Mesothelial cell of epicardium (in vitro differentiated cells): ENCODE measurements at regions not wholly inside any gene's neighbourhood (a gene's known extent, or its start where the extent isn't known, plus 50 kb on each side); places are given as distances from the start of the nearest gene placed in this dataset.

Experiments
- DNase-seq, 2 experiments: peaks; one replicate each; pipeline ENCODE4 v3.0.0; 2021; ENCODE audit warnings: low spot score in 2 of 2; ENCODE audit not compliant: unreplicated experiment in 2 of 2
- H3K27ac Mint-ChIP-seq: 2 replicates; pipeline ENCODE4 v1.8.0; 2021; ENCODE audit warnings: mixed read lengths
- H3K27me3 Mint-ChIP-seq: 2 replicates; pipeline ENCODE4 v1.8.0; 2021; ENCODE audit warnings: low read depth, mixed read lengths
- H3K36me3 Mint-ChIP-seq: 2 replicates; pipeline ENCODE4 v1.8.0; 2021; ENCODE audit warnings: mixed read lengths
- H3K4me1 Mint-ChIP-seq: 2 replicates; pipeline ENCODE4 v1.8.0; 2021; ENCODE audit warnings: mixed read lengths
- H3K4me3 Mint-ChIP-seq: 2 replicates; pipeline ENCODE4 v1.8.0; 2021; ENCODE audit warnings: mild to moderate bottlenecking, moderate library complexity, mixed read lengths
- H3K9me3 Mint-ChIP-seq: 2 replicates; pipeline ENCODE4 v1.8.0; 2021; ENCODE audit warnings: mixed read lengths
- TF ChIP-seq, protein P1 (sequence below): fragments of 200-600 bp; sonication (generic); IDR thresholded peaks from one replicate; pipeline ENCODE4 v1.5.0; 2021; ENCODE audit warnings: antibody characterized with exemption; ENCODE audit not compliant: unreplicated experiment

DNA sequence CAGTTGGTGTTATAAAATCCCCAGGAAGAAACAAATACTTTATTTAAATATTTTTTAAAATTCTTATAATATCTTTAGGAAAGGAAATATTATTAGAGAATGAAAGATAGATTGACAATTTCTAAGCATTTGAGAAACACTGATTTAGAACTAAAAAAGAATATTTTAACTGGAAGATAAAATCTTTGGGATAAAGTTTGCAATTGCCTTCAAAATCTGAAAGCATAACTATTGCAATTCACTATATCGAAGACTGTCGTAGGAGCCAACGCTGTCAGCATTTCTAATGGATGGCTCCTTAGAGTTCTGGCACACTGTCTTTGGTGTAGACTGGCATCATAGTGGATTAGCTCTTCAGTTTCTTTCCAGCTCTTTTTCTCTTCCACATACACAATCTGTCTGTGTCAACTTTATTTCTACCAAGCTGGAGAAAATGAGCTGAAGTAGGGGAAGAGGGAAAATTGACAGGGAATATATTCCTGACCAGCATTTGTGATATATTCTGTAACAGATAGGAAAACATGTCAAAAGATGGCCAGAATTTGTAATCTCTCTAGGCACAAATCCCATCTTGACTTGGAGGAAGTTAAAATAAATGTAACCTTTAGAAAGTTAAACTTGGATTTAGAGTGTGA, 1561.4 kb downstream of the MAT2B start:
- no peak overlapping the region for H3K27ac Mint-ChIP-seq
- H3K4me3 Mint-ChIP-seq = no peak overlapping the region
- DNase-seq = no peak
- no peaks in the 10 kb centered on the region for H3K4me1 Mint-ChIP-seq
- TF ChIP-seq, protein P1, sequence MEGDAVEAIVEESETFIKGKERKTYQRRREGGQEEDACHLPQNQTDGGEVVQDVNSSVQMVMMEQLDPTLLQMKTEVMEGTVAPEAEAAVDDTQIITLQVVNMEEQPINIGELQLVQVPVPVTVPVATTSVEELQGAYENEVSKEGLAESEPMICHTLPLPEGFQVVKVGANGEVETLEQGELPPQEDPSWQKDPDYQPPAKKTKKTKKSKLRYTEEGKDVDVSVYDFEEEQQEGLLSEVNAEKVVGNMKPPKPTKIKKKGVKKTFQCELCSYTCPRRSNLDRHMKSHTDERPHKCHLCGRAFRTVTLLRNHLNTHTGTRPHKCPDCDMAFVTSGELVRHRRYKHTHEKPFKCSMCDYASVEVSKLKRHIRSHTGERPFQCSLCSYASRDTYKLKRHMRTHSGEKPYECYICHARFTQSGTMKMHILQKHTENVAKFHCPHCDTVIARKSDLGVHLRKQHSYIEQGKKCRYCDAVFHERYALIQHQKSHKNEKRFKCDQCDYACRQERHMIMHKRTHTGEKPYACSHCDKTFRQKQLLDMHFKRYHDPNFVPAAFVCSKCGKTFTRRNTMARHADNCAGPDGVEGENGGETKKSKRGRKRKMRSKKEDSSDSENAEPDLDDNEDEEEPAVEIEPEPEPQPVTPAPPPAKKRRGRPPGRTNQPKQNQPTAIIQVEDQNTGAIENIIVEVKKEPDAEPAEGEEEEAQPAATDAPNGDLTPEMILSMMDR = no peak
- H3K9me3 Mint-ChIP-seq = peaks cover 32% of the 10 kb centered on the region
- H3K27me3 Mint-ChIP-seq = peaks cover 2% of the 10 kb centered on the region
- H3K36me3 Mint-ChIP-seq = peaks cover 1% of the 10 kb centered on the region

DNA sequence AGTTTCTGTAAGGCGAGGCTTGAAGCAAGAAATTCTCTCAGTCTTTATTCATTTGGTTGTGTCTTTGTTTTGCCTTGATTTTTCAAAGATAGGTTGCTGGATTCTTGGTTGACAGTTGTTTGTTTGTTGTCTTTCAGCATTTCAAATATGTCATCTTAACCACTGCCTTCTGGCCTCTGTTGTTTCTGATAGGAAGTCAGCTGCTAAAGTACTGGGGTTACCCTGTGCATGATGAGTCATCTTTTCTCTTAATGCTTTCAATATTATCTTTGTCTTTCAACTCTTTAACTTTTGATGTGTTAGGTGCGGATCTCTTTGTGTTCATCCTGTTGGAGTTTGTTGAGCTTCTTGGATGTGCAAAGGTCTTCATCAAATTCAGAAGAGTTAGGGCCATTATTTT, 1571.3 kb downstream of the MAT2B start:
- TF ChIP-seq, protein P1 = no peak
- Mint-ChIP-seq H3K4me3 (no peak overlapping the region), H3K27me3 (no peaks in the 10 kb centered on the region), H3K36me3 (no peaks in the 10 kb centered on the region), H3K9me3 (peaks cover 27% of the 10 kb centered on the region), H3K4me1 (no peaks in the 10 kb centered on the region), H3K27ac (no peak overlapping the region)
- no peak for DNase-seq

DNA sequence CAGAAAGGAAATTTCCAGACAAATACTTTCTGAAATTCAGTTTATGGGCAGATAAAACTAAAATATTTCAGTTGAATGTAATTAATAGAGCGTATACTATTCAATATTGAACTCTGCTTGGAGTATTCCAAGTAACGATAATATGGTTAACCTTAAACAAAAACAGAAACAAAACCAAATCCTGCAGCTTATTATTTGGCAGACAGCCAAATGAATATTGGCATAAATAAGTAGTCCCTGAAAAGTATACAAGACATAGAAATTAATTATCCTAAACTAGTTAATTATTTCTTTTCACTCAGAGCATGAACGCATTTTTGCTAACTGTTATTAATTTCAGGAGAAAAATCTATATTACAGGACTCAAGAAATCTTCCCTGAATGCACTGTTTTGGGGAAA, 1574.0 kb downstream of the MAT2B start:
- DNase-seq = no peak
- Mint-ChIP-seq H3K36me3 (no peaks in the 10 kb centered on the region), H3K4me3 (no peak overlapping the region), H3K27me3 (no peaks in the 10 kb centered on the region), H3K4me1 (peaks cover 2% of the 10 kb centered on the region), H3K9me3 (peaks cover 9% of the 10 kb centered on the region), H3K27ac (no peak overlapping the region)
- TF ChIP-seq, protein P1 = no peak

DNA sequence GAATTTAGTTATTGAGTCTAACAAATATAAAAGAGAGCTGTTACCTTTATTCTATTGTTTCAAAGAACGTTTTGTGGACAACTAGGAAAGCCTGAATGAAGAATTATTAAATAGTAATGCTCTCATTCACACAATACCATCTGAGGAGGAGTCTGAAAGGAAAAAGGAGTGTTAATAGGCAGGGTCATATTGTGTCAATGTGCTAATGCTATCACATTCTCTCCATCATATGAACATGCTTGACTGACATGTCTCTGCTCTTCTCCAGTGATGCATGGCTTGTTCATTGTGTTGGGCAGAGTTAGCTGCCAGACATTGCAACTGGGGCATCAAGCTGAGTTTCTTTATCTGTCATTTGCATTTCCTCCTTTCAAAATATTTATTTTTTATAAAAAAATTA, 1578.0 kb downstream of the MAT2B start:
- H3K36me3 Mint-ChIP-seq = no peaks in the 10 kb centered on the region
- H3K4me1 Mint-ChIP-seq = peaks cover 2% of the 10 kb centered on the region

DNA sequence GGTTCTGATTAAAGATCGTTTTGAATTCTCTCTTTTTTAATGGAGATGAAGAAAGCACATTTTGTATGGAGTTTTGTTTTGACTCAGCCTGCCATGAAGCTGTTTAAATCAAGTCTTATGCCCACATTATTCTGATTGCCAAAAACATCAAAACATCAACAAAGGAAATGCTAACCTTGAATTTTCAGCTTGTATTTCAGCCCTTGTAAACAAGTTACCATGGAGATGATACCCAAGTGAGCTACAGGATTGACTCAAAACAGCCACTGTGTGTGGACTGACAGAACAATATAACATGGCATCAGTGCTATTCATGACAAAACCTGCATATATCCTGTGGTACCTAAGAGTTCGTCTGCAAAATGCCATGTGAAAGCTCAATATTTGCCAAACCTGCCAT, 1581.0 kb downstream of the MAT2B start:
- no peak for DNase-seq
- Mint-ChIP-seq H3K27me3 (no peaks in the 10 kb centered on the region), H3K9me3 (no peaks in the 10 kb centered on the region), H3K36me3 (no peaks in the 10 kb centered on the region), H3K4me1 (peaks cover 2% of the 10 kb centered on the region), H3K4me3 (no peak overlapping the region), H3K27ac (no peak overlapping the region)
- TF ChIP-seq, protein P1 = no peak

More for the DNA sequence above, 1578.0 kb downstream of the MAT2B start:
- TF ChIP-seq, protein P1 = no peak
- Mint-ChIP-seq H3K27ac (no peak overlapping the region), H3K27me3 (no peaks in the 10 kb centered on the region), H3K4me3 (no peak overlapping the region), H3K9me3 (no peaks in the 10 kb centered on the region)
- DNase-seq = no peak

DNA sequence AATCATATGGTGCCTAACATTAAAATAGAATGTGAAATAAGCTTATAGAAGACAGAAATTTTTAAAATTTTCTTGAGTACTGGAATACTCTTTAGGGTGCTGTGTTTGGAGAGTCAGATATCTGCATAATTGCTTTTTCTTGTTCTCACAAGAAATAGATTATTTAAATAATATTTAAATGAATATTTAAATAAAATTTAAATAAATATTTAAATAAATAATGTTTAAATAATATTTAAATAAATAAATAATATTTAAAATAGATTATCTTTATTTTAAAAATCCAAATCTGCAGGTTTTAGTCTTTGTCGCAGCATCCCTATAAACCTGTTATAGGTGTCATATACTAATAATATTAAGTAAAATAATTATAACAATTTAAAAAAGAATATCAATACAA, 1589.4 kb downstream of the MAT2B start:
- no peak overlapping the region for H3K27ac Mint-ChIP-seq
- peaks cover 15% of the 10 kb centered on the region for H3K9me3 Mint-ChIP-seq
- no peaks in the 10 kb centered on the region for H3K36me3 Mint-ChIP-seq
- peaks cover 7% of the 10 kb centered on the region for H3K4me1 Mint-ChIP-seq
- TF ChIP-seq, protein P1 = no peak
- DNase-seq = no peak
- no peak overlapping the region for H3K4me3 Mint-ChIP-seq
- H3K27me3 Mint-ChIP-seq = no peaks in the 10 kb centered on the region
